MM.1S (cell line): ENCODE measurements at regions not wholly inside any gene's neighbourhood (a gene's known extent, or its start where the extent isn't known, plus 50 kb on each side); places are given as distances from the start of the nearest gene placed in this dataset.

Experiments
- EZH2 ChIP-seq: fragments of 300-600 bp; sonication (generic); optimal IDR thresholded peaks from 2 replicates; pipeline ENCODE3; 2017; ENCODE audit warnings: low read depth, mild to moderate bottlenecking, antibody characterized with exemption, low read length, mixed read lengths
- TF ChIP-seq, protein P1 (sequence below): fragments of 300-600 bp; sonication (generic); IDR thresholded peaks from 2 replicates; pipeline ENCODE4 v1.5.1; 2016; ENCODE audit warnings: antibody characterized with exemption, low read length, mixed read lengths

DNA sequence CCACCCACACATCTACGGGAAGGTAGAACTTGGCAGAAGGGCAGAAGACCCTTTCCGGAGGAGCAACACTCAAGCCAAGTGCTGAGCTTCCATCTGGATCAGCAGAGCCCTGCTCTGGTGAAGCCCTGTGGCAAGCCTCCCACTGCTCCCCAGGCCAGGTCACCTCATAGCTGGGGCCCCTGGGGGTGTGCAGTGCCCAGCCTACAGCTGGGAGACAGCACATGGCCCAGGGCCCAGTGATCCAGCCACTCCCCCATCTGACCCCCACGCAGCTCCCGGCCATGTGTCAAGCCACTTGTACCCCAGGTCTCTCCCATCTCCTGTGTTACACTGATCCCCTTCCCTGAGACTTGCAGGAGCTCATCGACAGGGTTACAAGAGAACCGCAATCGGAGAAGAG, 95.7 kb downstream of the RBFOX3 start:
- TF ChIP-seq EZH2 = no peak
- TF ChIP-seq, protein P1, sequence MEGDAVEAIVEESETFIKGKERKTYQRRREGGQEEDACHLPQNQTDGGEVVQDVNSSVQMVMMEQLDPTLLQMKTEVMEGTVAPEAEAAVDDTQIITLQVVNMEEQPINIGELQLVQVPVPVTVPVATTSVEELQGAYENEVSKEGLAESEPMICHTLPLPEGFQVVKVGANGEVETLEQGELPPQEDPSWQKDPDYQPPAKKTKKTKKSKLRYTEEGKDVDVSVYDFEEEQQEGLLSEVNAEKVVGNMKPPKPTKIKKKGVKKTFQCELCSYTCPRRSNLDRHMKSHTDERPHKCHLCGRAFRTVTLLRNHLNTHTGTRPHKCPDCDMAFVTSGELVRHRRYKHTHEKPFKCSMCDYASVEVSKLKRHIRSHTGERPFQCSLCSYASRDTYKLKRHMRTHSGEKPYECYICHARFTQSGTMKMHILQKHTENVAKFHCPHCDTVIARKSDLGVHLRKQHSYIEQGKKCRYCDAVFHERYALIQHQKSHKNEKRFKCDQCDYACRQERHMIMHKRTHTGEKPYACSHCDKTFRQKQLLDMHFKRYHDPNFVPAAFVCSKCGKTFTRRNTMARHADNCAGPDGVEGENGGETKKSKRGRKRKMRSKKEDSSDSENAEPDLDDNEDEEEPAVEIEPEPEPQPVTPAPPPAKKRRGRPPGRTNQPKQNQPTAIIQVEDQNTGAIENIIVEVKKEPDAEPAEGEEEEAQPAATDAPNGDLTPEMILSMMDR = no peak
